GM12878 (cell line): ENCODE measurements at regions not wholly inside any gene's neighbourhood (a gene's known extent, or its start where the extent isn't known, plus 50 kb on each side); places are given as distances from the start of the nearest gene placed in this dataset.

Experiments
- ATAC-seq: fragments of 200-7000 bp; cut with Tn5 transposase; 3 replicates; pipeline ENCODE4 v1.9.1; 2020; ENCODE audit warnings: mild to moderate bottlenecking, moderate library complexity
- BruUV-seq: library from RNA; stranded (reverse); fragments of 400-500 nt; replicated peaks from 2 replicates; lab custom pipeline; 2021; lab: Mats Ljungman, UMichigan
- CTCF ChIA-PET: fragments of 300-600 bp; sonication (Branson Sonifier 250); formaldehyde crosslinking; extraction: SDS; loops from one replicate; lab custom pipeline; 2021; ENCODE audit warnings: inconsistent platforms; lab: Yijun Ruan, JAX
- POLR2A ChIA-PET: fragments of 350-600 bp; formaldehyde crosslinking; extraction: SDS; loops from one replicate; lab custom pipeline; 2021; ENCODE audit warnings: inconsistent platforms; lab: Charles Lee
- RAD21 ChIA-PET: fragments of 300-600 bp; sonication (Branson Sonifier 250); formaldehyde crosslinking; loops from one replicate; lab custom pipeline; 2023; ENCODE audit warnings: antibody characterized with exemption; ENCODE audit not compliant: unreplicated experiment; lab: Charles Lee
- SMC1A ChIA-PET: fragments of 300-600 bp; sonication (Branson Sonifier 250); formaldehyde crosslinking; loops from one replicate; lab custom pipeline; 2023; ENCODE audit not compliant: unreplicated experiment, uncharacterized antibody; lab: Charles Lee
- DNase-seq: peaks from one replicate; pipeline ENCODE4 v3.0.0-alpha.2; 2011; ENCODE audit warnings: low read depth, low spot score
- FAIRE-seq: peaks from 3 replicates; lab custom pipeline; 2011; peaks lifted over from hg19 to GRCh38; lab: Jason Lieb, UNC
- H2AFZ ChIP-seq: 2 replicates; pipeline ENCODE4 v1.6.0; 2011; ENCODE audit warnings: low read depth, low read length, control low read depth; ENCODE audit not compliant: control insufficient read depth
- H3K27ac ChIP-seq: 2 replicates; pipeline ENCODE4 v1.5.1; 2011; ENCODE audit warnings: control low read depth; ENCODE audit not compliant: control insufficient read depth, insufficient read depth
- H3K27me3 ChIP-seq, 2 experiments: replicated peaks in 1 of 2; 2 replicates each; pipeline versions ENCODE4 v1.6.0 to v1.6.1; 2011; ENCODE audit warnings: low read length in 1 of 2; ENCODE audit not compliant: control insufficient read depth in 2 of 2, insufficient read depth in 2 of 2
- H3K36me3 ChIP-seq, 2 experiments: 2 replicates each; pipeline ENCODE4 v1.5.1; 2011; ENCODE audit warnings: low read length in 1 of 2; ENCODE audit not compliant: control insufficient read depth in 2 of 2, insufficient read depth in 2 of 2
- H3K4me1 ChIP-seq: 2 replicates; pipeline ENCODE4 v1.6.1; 2011; ENCODE audit warnings: mild to moderate bottlenecking, low read length, moderate library complexity, mixed read lengths; ENCODE audit not compliant: control insufficient read depth, insufficient read depth
- H3K4me2 ChIP-seq: 2 replicates; pipeline ENCODE4 v1.6.0; 2011; ENCODE audit warnings: control low read depth; ENCODE audit not compliant: control insufficient read depth, insufficient read depth
- H3K4me3 ChIP-seq: fragments of 200-600 bp; sonication (generic); 2 replicates; pipeline ENCODE4 v1.5.1; 2016
- H3K79me2 ChIP-seq: 2 replicates; pipeline ENCODE4 v1.6.0; 2011; ENCODE audit warnings: low read length; ENCODE audit not compliant: control insufficient read depth, insufficient read depth
- H3K9ac ChIP-seq: 2 replicates; pipeline ENCODE4 v1.8.0; 2011; ENCODE audit warnings: low read length, control low read depth, mixed read lengths; ENCODE audit not compliant: control insufficient read depth, insufficient read depth
- H3K9me3 ChIP-seq: replicated peaks from 3 replicates; pipeline ENCODE4 v1.5.1; 2011; ENCODE audit warnings: mild to moderate bottlenecking, low read length; ENCODE audit not compliant: control insufficient read depth, insufficient read depth
- H4K20me1 ChIP-seq: 2 replicates; pipeline ENCODE4 v1.6.0; 2011; ENCODE audit not compliant: control insufficient read depth, insufficient read depth
- CBX5 ChIP-seq: sonication (generic); IDR thresholded peaks from 2 replicates; pipeline ENCODE4 v1.6.1; 2016; ENCODE audit warnings: low read depth, moderate library complexity, mild to moderate bottlenecking, inconsistent platforms
- CEBPB ChIP-seq, 2 experiments: fragments of 150-350 bp in 1 of 2; IDR thresholded peaks; 2 replicates each; pipeline ENCODE4 v1.6.1; 2012 to 2014; ENCODE audit warnings: low read depth in 2 of 2, low read length in 2 of 2, borderline replicate concordance in 1 of 2, inconsistent platforms in 1 of 2
- CHD1 ChIP-seq: IDR thresholded peaks from 2 replicates; pipeline ENCODE4 v1.6.1; 2012; ENCODE audit warnings: low read depth, low read length, improper control_type of control experiment
- CREM ChIP-seq: IDR thresholded peaks from 2 replicates; pipeline ENCODE4 v1.6.1; 2014; ENCODE audit warnings: antibody characterized with exemption, low read depth
- ESRRA ChIP-seq: IDR thresholded peaks from 2 replicates; pipeline ENCODE4 v1.6.1; 2012; ENCODE audit warnings: mild to moderate bottlenecking, low read length, improper control_type of control experiment
- HSF1 ChIP-seq: fragments of 150-350 bp; IDR thresholded peaks from 2 replicates; pipeline ENCODE4 v1.6.1; 2014; ENCODE audit warnings: mild to moderate bottlenecking, low read depth, low read length
- NFIC ChIP-seq: IDR thresholded peaks from 2 replicates; pipeline ENCODE4 v1.6.1; 2012; ENCODE audit warnings: low read depth, mild to moderate bottlenecking, inconsistent platforms, low read length, moderate library complexity
- POLR2AphosphoS2 ChIP-seq: IDR thresholded peaks from 2 replicates; pipeline ENCODE4 v1.6.1; 2011; ENCODE audit warnings: low read depth, mild to moderate bottlenecking, low read length, improper control_type of control experiment, moderate library complexity
- SP1 ChIP-seq: IDR thresholded peaks from one replicate; pipeline ENCODE4 v1.6.1; 2011; ENCODE audit warnings: low read depth, low read length
- SREBF2 ChIP-seq: IDR thresholded peaks from 2 replicates; pipeline ENCODE4 v1.6.1; 2012; ENCODE audit warnings: mild to moderate bottlenecking, low read length
- ZBED1 ChIP-seq: IDR thresholded peaks from 2 replicates; pipeline ENCODE4 v1.6.1; 2016; ENCODE audit warnings: borderline replicate concordance
- WGBS: methylation state at CpG from one replicate; pipeline ENCODE4 v1.1.6; 2016; ENCODE audit warnings: low lambda C conversion rate; ENCODE audit not compliant: insufficient replicate concordance, insufficient coverage; ENCODE audit errors: missing lambda C conversion rate; 5-methylcytosine and 5-hydroxymethylcytosine counted together
- in situ Hi-C: fragments of 300-500 bp; cut with MboI; formaldehyde crosslinking; loops from 9 replicates; pipeline ENCODE4 v1.14.3; 2018; ENCODE audit warnings: mixed read lengths
- intact Hi-C: fragments of 100-400 bp; cut with micrococcal nuclease; formaldehyde crosslinking; loops from one replicate; pipeline ENCODE4 v1.14.2; 2022; ENCODE audit not compliant: unreplicated experiment
- TF ChIP-seq, protein P1 (sequence below): IDR thresholded peaks from 2 replicates; pipeline ENCODE4 v1.6.1; 2011; ENCODE audit warnings: low read depth, mild to moderate bottlenecking, low read length, moderate library complexity, borderline replicate concordance; ENCODE audit errors: extremely low read depth

- Histone ChIP-seq H3K9ac (no peak overlapping the region), H3K4me2 (no peak overlapping the region), H4K20me1 (no peaks in the 10 kb centered on the region), H3K79me2 (no peaks in the 10 kb centered on the region), H3K4me3 (no peak overlapping the region), H3K27me3 (peaks cover 0 to 1% of the 10 kb centered on the region in 2 experiments; a peak in 1 of 4 replicates), H3K27ac (no peak overlapping the region), H3K4me1 (no peaks in the 10 kb centered on the region), H2AFZ (no peak overlapping the region), H3K9me3 (no peaks in the 10 kb centered on the region; the same call in 2 of the 3 replicates), H3K36me3 (no peaks in the 10 kb centered on the region)
- ChIA-PET CTCF (no interaction called here), RAD21 (no interaction called here), SMC1A (no interaction called here), POLR2A (no interaction called here)
- DNase-seq, result no peak
- FAIRE-seq, result no peak
- 56% methylated on average over 11 of the region's 11 CpGs for WGBS
- BruUV-seq, result no TSS peak
- intact Hi-C loops (no loop called here), in situ Hi-C loops (no loop called here)
- TF ChIP-seq, protein P1, sequence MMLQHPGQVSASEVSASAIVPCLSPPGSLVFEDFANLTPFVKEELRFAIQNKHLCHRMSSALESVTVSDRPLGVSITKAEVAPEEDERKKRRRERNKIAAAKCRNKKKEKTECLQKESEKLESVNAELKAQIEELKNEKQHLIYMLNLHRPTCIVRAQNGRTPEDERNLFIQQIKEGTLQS, result no peak
- TF ChIP-seq CBX5 (no peak), CREM (no peak), CHD1 (no peak), ZBED1 (no peak), HSF1 (no peak), NFIC (no peak), CEBPB (IDR thresholded peaks at IDR 0.05; ENCODE audit: borderline replicate concordance in 1 of 2, low read depth in 2 of 2, low read length in 2 of 2) (no peak), SP1 (no peak), ESRRA (no peak), SREBF2 (no peak), POLR2AphosphoS2 (no peak)
- no peak for ATAC-seq
Observed at GRCh38 chr2:45307147-45307546, 297.9 kb upstream of the SIX2 start.
